GM21619 (cell line): ENCODE measurements at regions not wholly inside any gene's neighbourhood (a gene's known extent, or its start where the extent isn't known, plus 50 kb on each side); places are given as distances from the start of the nearest gene placed in this dataset.

ENCODE experiments used
- ATAC-seq: cut with Tn5 transposase; IDR thresholded peaks from one replicate; pipeline ENCODE4 v1.9.1; 2021; ENCODE audit not compliant: unreplicated experiment

GRCh38 chr2:58870704-58871103 lies 629.6 kb upstream of the FANCL start:
- ATAC-seq = peak; percentile 60

- ATAC-seq = no peak
Observed at GRCh38 chr2:58866946-58867345, 625.8 kb upstream of the FANCL start.

DNA sequence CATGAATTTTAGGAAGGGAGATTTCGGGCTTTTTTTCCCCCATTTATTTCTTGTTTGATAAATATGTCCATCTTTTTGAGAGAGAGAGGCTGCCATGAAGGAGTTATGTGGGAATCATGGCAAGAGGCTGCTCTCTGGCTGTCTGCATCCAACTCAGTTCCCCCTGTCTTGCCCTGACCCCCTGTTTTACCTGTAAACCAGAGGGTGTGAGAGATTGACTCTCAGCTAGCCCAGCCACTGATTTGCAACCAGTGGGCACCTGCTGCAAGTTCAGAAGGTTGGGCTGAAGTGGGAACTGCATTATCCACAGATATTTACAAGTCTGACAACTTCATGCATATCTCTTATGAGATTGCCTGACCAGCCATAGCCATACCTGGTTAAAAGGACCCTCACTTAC lies 625.4 kb upstream of the FANCL start:
- ATAC-seq = no peak

- no peak for ATAC-seq
Observed at GRCh38 chr2:58866040-58866439, 624.9 kb upstream of the FANCL start.

DNA sequence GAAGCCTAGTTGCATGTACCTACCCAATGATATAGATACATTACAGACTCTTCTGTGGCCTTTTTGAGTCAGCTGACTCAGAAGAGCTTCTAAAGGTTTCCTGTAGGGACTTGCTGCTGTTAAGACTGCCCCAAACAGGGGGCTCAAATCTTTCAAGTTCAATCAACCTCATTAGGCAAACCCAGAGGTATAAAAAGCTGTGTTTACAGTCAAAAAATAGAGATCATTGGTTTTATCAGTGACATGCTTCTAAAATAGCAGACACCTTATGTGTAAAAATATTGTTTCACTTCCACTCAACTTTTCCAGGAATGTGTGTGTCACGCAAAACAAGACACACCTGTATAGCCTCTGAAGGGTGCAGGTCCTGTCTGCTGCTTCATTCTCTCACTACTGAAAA lies 624.3 kb upstream of the FANCL start:
- peak; percentile 48 for ATAC-seq

DNA sequence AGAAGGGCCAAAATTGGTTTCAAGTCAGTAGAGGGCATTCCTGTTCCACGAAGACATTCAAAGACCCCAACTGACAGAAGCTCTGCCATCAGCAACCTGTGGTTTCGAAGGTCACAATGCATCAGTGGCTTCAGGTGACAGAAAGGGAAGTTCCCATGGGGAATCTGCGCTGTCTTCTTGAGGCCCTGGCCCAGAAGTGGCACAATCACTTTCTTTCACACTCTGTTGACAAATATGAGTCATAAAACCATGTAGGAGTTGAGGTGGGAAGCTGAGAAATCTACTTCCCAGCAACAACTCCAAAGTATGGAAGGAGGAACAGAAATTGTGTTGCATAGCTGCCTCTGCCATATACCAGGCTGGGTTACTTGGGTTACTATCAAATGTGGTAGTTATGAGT lies 621.1 kb upstream of the FANCL start:
- ATAC-seq = peak; percentile 45

DNA sequence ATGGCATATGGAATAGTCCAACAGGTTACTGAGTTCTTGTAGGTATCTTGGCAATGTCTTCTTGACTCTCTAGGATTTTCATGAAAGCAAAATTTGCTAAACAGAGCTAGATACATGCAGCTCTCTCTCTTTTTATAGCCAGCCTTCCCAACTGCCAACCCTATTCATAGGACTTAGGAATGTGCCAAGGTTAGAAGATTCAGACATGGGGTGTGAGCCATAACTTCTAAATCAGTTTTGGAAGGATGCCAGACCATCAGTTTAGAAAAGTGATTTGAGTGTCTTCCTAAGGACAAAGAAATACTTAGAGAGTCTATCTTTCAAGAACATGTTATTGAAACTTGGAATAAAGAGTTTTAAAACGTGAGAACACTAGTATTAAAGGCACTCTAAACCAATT lies 619.5 kb upstream of the FANCL start:
- ATAC-seq = no peak

DNA sequence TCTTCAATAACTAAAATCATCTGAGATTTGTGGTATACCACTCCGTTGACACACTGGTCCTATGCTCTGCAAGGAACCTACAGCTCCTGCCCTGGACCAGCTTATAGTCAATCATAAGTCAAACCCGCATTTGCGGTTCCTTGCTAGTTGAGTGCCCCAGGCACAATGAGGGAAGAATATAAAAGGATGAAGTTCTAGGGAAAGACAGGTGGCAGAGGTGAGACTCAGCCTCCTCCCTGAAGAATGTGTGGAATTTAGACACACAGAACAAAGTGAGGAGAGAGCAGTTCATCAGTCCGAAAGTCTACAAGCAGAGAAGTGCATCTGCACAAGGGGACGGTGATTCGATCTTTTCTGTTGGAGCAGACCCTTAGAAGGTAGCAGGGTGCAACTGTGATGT lies 615.0 kb upstream of the FANCL start:
- ATAC-seq = no peak

- no peak for ATAC-seq
Observed at GRCh38 chr2:58853420-58853819, 612.3 kb upstream of the FANCL start.

DNA sequence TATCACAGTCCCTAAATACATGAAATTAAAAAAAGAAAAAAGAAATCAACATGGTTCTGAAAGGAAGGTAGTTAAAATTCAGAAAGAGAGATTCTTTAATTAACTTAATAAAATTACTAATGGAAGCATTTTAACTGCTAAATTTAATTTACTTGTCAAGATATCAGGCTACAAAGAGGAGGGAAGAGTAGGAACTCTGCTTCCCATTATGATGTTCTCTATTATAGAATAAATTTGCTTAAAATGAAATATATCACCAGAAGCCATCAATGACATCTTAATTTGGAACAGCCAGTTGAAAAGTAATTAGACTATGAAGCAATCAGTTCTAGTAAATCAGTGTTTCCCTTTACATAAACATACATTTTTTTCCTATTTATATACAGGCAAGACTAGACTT lies 611.8 kb upstream of the FANCL start:
- ATAC-seq = no peak

DNA sequence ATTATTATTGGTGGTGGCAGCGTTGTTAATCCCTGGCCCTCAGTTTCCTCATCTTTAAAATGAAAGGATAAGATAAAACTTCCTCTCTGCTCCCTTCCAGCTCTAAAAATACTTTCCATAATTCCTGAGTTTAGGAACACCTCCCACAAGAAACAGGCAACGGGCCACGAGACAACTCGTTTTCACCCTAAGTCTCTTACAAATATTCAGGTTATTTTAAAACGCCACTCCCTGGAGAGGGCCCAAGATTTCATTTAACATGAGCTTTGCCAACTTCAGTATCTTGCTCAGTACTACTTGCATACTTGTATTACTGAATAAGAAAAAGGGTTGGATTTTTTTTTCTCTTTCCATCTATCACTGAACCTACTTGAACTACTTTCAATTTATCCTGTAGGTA lies 611.1 kb upstream of the FANCL start:
- no peak for ATAC-seq

DNA sequence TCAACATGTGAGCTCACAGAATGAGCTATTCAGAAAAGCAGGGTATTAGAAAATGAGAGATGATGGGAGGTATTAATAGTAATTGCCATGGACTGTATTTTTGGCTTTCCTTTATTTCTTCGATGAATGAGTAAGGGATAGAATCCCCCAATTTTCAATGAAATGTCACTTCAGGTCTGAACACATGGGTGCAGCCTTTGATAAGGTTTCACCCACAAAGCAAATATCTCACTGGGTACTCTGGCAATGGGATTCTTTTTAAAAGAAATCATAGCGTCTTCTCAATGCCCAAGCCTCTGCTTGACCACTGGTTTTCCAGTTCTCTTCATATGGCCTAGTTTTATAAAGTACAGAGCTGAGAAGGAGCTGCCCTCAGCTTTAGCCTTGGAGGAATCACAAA lies 610.5 kb upstream of the FANCL start:
- ATAC-seq = no peak

DNA sequence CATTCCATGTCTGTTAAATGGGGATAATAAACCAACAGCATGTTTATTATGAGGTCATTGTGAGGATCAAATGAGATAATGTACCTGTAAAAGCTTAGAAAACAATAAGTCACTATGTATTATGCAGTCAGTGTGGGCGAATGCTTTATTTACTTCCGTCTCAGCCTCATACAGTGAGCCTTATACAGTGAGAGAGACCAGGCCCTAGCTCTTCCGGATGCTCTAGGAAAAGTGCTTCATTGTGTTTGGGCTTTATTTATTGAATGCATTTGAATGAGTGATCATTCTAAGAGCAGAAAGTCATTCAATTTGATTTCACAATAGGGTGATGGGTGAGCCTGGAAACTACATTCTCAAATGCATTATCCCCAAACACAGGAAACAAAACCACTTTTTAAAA lies 603.9 kb upstream of the FANCL start:
- ATAC-seq = no peak

DNA sequence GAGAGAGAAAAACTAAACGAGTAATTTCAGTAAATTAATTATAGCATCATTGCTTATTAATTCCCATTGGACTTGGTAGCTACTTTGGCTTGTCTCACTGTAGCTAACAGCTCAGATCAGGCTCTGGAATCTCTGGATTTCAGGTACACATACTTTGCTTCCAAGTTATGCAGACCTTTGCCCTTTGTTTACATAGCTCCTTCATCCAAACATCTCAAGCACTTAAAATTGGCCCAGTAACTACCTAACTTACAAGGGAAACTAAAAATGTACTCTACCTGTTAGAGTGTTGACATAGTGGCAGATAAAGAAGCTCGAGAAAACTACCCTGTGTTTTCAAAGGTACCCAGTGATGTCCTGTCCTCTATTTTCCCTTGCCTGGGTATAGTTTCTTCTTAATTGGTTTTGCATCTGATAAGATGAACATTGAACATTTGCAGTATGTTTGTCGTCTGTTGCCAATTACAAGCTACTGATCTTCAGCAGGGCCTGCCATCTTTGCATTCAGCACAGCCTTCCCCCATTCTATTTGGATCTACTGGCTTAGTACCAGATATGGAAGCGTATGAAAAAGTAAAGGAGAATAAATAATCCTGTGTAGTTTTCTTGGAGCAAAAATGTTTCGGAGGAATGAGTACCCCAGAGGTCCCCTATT lies 601.5 kb upstream of the FANCL start:
- ATAC-seq = no peak

DNA sequence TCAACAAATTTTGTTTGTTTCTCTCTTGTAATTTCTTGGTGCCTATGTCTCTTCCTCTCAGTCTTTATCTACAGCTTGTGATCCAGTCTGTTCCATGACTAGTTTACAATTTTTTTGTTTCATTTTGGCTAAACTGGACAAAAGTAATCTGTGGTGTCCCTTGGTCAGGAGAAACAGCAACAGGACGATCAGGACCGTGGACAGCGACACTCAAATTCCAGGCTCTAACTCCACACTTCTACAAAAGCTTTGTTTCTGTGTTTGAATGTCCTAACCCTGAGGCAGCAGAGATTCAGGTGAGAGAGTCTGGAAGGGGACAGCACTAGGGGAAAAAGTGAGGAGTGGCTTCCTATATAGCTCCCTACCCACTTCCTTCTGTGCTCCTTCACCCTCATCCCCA lies 593.3 kb upstream of the FANCL start:
- ATAC-seq = no peak

GRCh38 chr2:58826795-58827194 lies 585.7 kb upstream of the FANCL start:
- ATAC-seq = no peak

DNA sequence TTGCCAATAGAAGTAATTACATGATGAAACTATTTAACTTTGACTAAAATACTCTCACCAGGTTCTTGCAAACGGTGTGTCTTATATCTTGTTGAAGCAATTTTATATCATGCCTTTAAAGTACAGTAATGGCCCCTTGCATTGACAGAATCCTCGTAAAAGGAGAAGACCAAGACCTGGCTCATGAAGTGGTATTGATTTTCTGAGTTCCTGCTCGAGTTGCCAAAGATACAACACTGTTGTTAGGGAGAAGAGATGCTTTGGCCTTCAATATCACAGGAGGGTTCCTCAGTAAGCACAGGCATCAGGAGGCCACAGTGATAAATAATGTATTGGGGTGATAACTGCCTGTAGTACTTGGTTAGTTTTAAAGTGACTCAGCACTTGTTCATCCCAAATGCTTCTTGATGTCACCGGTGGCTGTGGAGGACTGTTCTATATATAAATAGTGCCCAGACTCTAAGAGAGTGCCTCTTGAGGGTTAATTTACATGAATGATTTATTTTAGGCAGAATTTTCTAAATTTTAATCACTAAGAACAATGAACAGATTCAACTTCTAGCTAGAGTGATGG lies 571.7 kb upstream of the FANCL start:
- ATAC-seq = no peak

GRCh38 chr2:58805126-58805525 lies 564.0 kb upstream of the FANCL start:
- no peak for ATAC-seq

DNA sequence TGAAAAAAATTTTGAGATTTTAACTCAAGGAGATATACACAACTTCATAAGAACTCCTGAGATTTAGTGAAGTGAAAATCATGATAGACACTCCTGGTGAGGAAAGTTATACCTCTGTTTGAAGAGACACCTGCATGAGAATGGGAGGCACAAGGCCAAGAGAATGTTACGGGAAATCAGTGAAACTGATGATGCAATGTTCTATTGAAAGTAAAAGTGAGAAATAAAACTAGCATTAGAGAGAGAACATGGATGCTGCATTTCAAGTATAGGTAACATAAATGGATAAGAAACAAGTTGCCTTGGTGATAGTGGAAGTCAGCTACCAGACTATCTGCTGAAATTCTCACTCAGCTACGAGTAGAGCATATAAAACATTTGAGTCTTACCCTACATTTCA lies 562.1 kb upstream of the FANCL start:
- no peak for ATAC-seq

DNA sequence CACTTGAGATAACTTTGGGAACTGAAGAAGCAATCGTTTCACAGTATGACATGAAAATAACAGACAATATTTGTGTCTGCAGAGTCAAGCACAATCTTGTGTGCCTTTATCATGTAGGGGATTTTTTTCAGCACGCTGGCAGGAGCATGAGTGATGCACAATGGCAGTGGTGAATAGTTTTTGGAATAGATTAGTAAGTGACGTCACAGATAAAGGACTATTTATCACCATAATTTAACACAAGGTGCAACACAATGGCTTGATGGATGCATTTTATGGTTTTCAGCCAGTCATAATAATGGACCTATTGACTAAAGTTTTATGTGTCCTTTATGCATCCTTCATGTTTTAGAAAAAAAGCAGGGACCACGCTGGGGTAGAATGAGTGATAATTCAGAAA lies 559.8 kb upstream of the FANCL start:
- no peak for ATAC-seq

GRCh38 chr2:58798676-58799208 lies 557.6 kb upstream of the FANCL start:
- ATAC-seq = no peak

- ATAC-seq = no peak
Observed at GRCh38 chr2:58796239-58796910, 555.2 kb upstream of the FANCL start.
